Neural cell (in vitro differentiated cells): ENCODE measurements at regions not wholly inside any gene's neighbourhood (a gene's known extent, or its start where the extent isn't known, plus 50 kb on each side); places are given as distances from the start of the nearest gene placed in this dataset.

ENCODE experiments used
- H2AFZ ChIP-seq: fragments of 200-600, 300-800 bp; sonication (generic), shearing (Covaris generic); 2 replicates; pipeline ENCODE4 v1.6.0; 2014; ENCODE audit warnings: low read depth, mild to moderate bottlenecking, antibody characterized with exemption, low read length, moderate library complexity
- H3F3A ChIP-seq: fragments of 200-600 bp; shearing (Covaris generic); 2 replicates; pipeline ENCODE4 v1.6.1; 2016; ENCODE audit warnings: mild to moderate bottlenecking, moderate library complexity, mixed read lengths, antibody characterized with exemption, low read length; ENCODE audit not compliant: insufficient read depth, poor library complexity, severe bottlenecking
- H3K27ac ChIP-seq: fragments of 200-600, 300-800 bp; sonication (generic), shearing (Covaris generic); 2 replicates; pipeline ENCODE4 v1.5.1; 2014; ENCODE audit warnings: mild to moderate bottlenecking, low read length, moderate library complexity
- H3K27me3 ChIP-seq: fragments of 300-800, 200-600 bp; sonication (generic), shearing (Covaris generic); 2 replicates; pipeline ENCODE4 v1.6.0; 2014; ENCODE audit warnings: mild to moderate bottlenecking, low read depth, low read length, moderate library complexity; ENCODE audit not compliant: insufficient read depth
- H3K36me3 ChIP-seq: fragments of 300-800, 200-600 bp; sonication (generic), shearing (Covaris generic); 2 replicates; pipeline ENCODE4 v1.5.1; 2014; ENCODE audit warnings: mild to moderate bottlenecking, antibody characterized with exemption, low read length, moderate library complexity; ENCODE audit not compliant: insufficient read depth
- H3K4me2 ChIP-seq: fragments of 300-800, 200-600 bp; sonication (generic), shearing (Covaris generic); 2 replicates; pipeline ENCODE4 v1.6.0; 2014; ENCODE audit warnings: mild to moderate bottlenecking, low read length
- H3K4me3 ChIP-seq: fragments of 300-800, 200-600 bp; sonication (generic), shearing (Covaris generic); 2 replicates; pipeline ENCODE4 v1.5.1; 2014; ENCODE audit warnings: mild to moderate bottlenecking, low read length, moderate library complexity
- H3K79me2 ChIP-seq: fragments of 200-600 bp; shearing (Covaris generic); replicated peaks from 2 replicates; pipeline ENCODE4 v1.6.0; 2014; ENCODE audit warnings: mild to moderate bottlenecking, low read length, moderate library complexity; ENCODE audit not compliant: insufficient read depth
- H3K9ac ChIP-seq: fragments of 300-800, 200-600 bp; sonication (generic), shearing (Covaris generic); 2 replicates; pipeline ENCODE4 v1.6.1; 2016; ENCODE audit warnings: mild to moderate bottlenecking, low read length, mixed read lengths
- H3K9me2 ChIP-seq: fragments of 200-600 bp; shearing (Covaris generic); 2 replicates; pipeline ENCODE4 v1.6.1; 2016; ENCODE audit warnings: mild to moderate bottlenecking, low read length, mixed read lengths; ENCODE audit not compliant: insufficient read depth
- H3K9me3 ChIP-seq: fragments of 200-600, 300-800 bp; sonication (generic), shearing (Covaris generic); 2 replicates; pipeline ENCODE4 v1.6.1; 2016; ENCODE audit warnings: mild to moderate bottlenecking, mixed run types, low read length, moderate library complexity, mixed read lengths
- H4K20me1 ChIP-seq: fragments of 200-600 bp; shearing (Covaris generic); 2 replicates; pipeline ENCODE4 v1.6.1; 2016; ENCODE audit warnings: mild to moderate bottlenecking, mixed run types; ENCODE audit not compliant: insufficient read depth
- CTCF ChIP-seq: fragments of 450-650 bp; IDR thresholded peaks from 2 replicates; pipeline ENCODE4 v1.5.1; 2014; ENCODE audit warnings: antibody characterized with exemption, mild to moderate bottlenecking, moderate library complexity; ENCODE audit not compliant: poor library complexity, severe bottlenecking
- EP300 ChIP-seq: fragments of 450-650 bp; conservative IDR thresholded peaks from 2 replicates; pipeline ENCODE4 v1.6.1; 2014; ENCODE audit warnings: antibody characterized with exemption, mild to moderate bottlenecking, moderate library complexity; ENCODE audit not compliant: poor library complexity, severe bottlenecking
- EZH2 ChIP-seq: fragments of 200-600, 300-800 bp; shearing (Covaris generic), sonication (generic); IDR thresholded peaks from 2 replicates; pipeline ENCODE4 v1.6.1; 2014; ENCODE audit warnings: antibody characterized with exemption, low read length, borderline replicate concordance, mild to moderate bottlenecking; ENCODE audit not compliant: insufficient read depth, poor library complexity, severe bottlenecking
- MXI1 ChIP-seq: fragments of 450-650 bp; conservative IDR thresholded peaks from 2 replicates; pipeline ENCODE4 v1.6.1; 2014; ENCODE audit warnings: antibody characterized with exemption, mild to moderate bottlenecking; ENCODE audit not compliant: poor library complexity, severe bottlenecking
- POLR2AphosphoS5 ChIP-seq: IDR thresholded peaks from 2 replicates; pipeline ENCODE4 v1.6.1; 2012
- RAD21 ChIP-seq: fragments of 450-650 bp; conservative IDR thresholded peaks from 2 replicates; pipeline ENCODE4 v1.6.1; 2014; ENCODE audit warnings: antibody characterized with exemption, mild to moderate bottlenecking, moderate library complexity
- REST ChIP-seq: IDR thresholded peaks from 2 replicates; pipeline ENCODE4 v1.6.1; 2012; ENCODE audit warnings: borderline replicate concordance
- SMC3 ChIP-seq: fragments of 450-650 bp; conservative IDR thresholded peaks from 2 replicates; pipeline ENCODE4 v1.6.1; 2014; ENCODE audit warnings: antibody characterized with exemption, mild to moderate bottlenecking, moderate library complexity; ENCODE audit not compliant: poor library complexity
- TAF1 ChIP-seq: IDR thresholded peaks from 2 replicates; pipeline ENCODE4 v1.6.1; 2012; ENCODE audit warnings: low read depth

- H4K20me1 ChIP-seq: no peaks in the 10 kb centered on the region
- no peak overlapping the region for H3K9ac ChIP-seq
- no peaks in the 10 kb centered on the region for H3F3A ChIP-seq
- H3K79me2 ChIP-seq: no peaks in the 10 kb centered on the region
- no peaks in the 10 kb centered on the region for H3K9me2 ChIP-seq
- no peak overlapping the region for H3K4me2 ChIP-seq
- H3K27me3 ChIP-seq: no peaks in the 10 kb centered on the region
- H3K4me3 ChIP-seq: no peak overlapping the region
- H3K9me3 ChIP-seq: no peaks in the 10 kb centered on the region
- H2AFZ ChIP-seq: no peak overlapping the region
- TF ChIP-seq TAF1 (no peak), CTCF (no peak), MXI1 (no peak), EP300 (no peak)
- no peaks in the 10 kb centered on the region for H3K36me3 ChIP-seq
- H3K27ac ChIP-seq: no peak overlapping the region
These were observed 303.2 kb downstream of the PRR16 start for GRCh38 chr5:120767178-120767820.

- H3K9me2 ChIP-seq: no peaks in the 10 kb centered on the region
- no peak overlapping the region for H2AFZ ChIP-seq
- no peak for TF ChIP-seq REST
- TF ChIP-seq SMC3: no peak
- no peak for TF ChIP-seq TAF1
- no peak for TF ChIP-seq RAD21
- no peak for TF ChIP-seq EP300
- TF ChIP-seq MXI1: no peak
- no peak for TF ChIP-seq EZH2
- no peak for TF ChIP-seq POLR2AphosphoS5
- H3K9me3 ChIP-seq: no peaks in the 10 kb centered on the region
- no peak overlapping the region for H3K27ac ChIP-seq
- H3K9ac ChIP-seq: no peak overlapping the region
- no peaks in the 10 kb centered on the region for H3K36me3 ChIP-seq
- no peaks in the 10 kb centered on the region for H3K27me3 ChIP-seq
- no peaks in the 10 kb centered on the region for H3F3A ChIP-seq
- H3K4me2 ChIP-seq: no peak overlapping the region
- H3K4me3 ChIP-seq: no peak overlapping the region
- no peaks in the 10 kb centered on the region for H3K79me2 ChIP-seq
- H4K20me1 ChIP-seq: no peaks in the 10 kb centered on the region
These were observed 305.3 kb downstream of the PRR16 start for GRCh38 chr5:120769312-120769872.

- H4K20me1 ChIP-seq: no peaks in the 10 kb centered on the region
- H3K9me2 ChIP-seq: no peaks in the 10 kb centered on the region
- H3K9me3 ChIP-seq: no peaks in the 10 kb centered on the region
- no peaks in the 10 kb centered on the region for H3K36me3 ChIP-seq
- no peak overlapping the region for H3K27ac ChIP-seq
- H3K9ac ChIP-seq: no peak overlapping the region
- H3K27me3 ChIP-seq: no peaks in the 10 kb centered on the region
- no peaks in the 10 kb centered on the region for H3F3A ChIP-seq
- H3K79me2 ChIP-seq: no peaks in the 10 kb centered on the region
- no peak overlapping the region for H3K4me3 ChIP-seq
- no peak overlapping the region for H3K4me2 ChIP-seq
- TF ChIP-seq SMC3: no peak
- peak; percentile 46 for TF ChIP-seq EP300
- no peak for TF ChIP-seq CTCF
- TF ChIP-seq RAD21: no peak
- TF ChIP-seq REST: no peak
- TF ChIP-seq POLR2AphosphoS5: no peak
- TF ChIP-seq MXI1: no peak
- TF ChIP-seq EZH2: no peak
- H2AFZ ChIP-seq: no peak overlapping the region
These were observed 307.1 kb downstream of the PRR16 start for GRCh38 chr5:120771202-120771601.
